ENCODE measurements at regions not wholly inside any gene's neighbourhood (a gene's known extent, or its start where the extent isn't known, plus 50 kb on each side); places are given as distances from the start of the nearest gene placed in this dataset.

GRCh38 chr3:189580190-189580589, 51.0 kb upstream of the TP63 start:
- TF ChIP-seq RAD21 (IDR thresholded peaks at IDR 0.05; ENCODE audit: low read depth) (no peak), MAX (IDR thresholded peaks at IDR 0.05) (no peak), USF1 (IDR thresholded peaks at IDR 0.05) (no peak), REST (IDR thresholded peaks at IDR 0.05; ENCODE audit: low read depth) (no peak), TAF1 (IDR thresholded peaks at IDR 0.05; ENCODE audit: low read depth) (no peak), EP300 (IDR thresholded peaks at IDR 0.05; ENCODE audit: borderline replicate concordance) (no peak), TEAD4 (IDR thresholded peaks at IDR 0.05) (no peak)

Data from Ishikawa (cell line).